ELR (cell line): ENCODE measurements at regions not wholly inside any gene's neighbourhood (a gene's known extent, or its start where the extent isn't known, plus 50 kb on each side); places are given as distances from the start of the nearest gene placed in this dataset.
"Not testable (repeated sequence)": the region's sequence is repeated elsewhere in the genome, so short reads cannot be mapped to it uniquely, and the experiment has no call there.

ENCODE experiments used
- DNase-seq: peaks from one replicate; pipeline ENCODE4 v3.0.0-alpha.2; 2015; ENCODE audit warnings: low read depth

- DNase-seq = no peak
Observed at GRCh38 chr7:113230691-113231090, 112.3 kb upstream of the SMIM30 start.

- DNase-seq = no peak
Observed at GRCh38 chr7:113217314-113217713, 99.0 kb upstream of the SMIM30 start.

GRCh38 chr7:113216038-113216437, 97.7 kb upstream of the SMIM30 start:
- DNase-seq = no peak

- DNase-seq = peak; percentile 41
Observed at GRCh38 chr7:113209449-113210203, 91.3 kb upstream of the SMIM30 start.

GRCh38 chr7:113207931-113208330, 89.6 kb upstream of the SMIM30 start:
- no peak for DNase-seq

DNA sequence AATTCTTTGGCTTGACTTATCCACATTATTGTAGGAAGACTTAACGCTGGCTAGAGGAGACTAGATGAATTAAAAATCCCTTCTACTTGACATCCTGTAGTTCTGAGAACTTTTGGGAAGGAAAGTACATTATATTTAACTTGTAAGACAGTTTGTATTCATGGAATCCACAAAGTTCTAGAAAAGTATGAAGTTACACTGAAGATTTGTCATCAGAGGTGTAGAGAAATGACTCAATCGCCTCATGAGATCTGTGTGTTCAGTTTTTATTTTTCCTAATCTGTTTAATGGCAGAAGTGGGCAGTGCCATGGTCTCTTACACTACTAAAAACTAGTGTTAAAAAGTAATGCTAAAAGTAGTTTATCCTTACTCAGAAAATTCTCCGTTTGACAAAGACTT, 89.1 kb upstream of the SMIM30 start:
- no peak for DNase-seq

DNA sequence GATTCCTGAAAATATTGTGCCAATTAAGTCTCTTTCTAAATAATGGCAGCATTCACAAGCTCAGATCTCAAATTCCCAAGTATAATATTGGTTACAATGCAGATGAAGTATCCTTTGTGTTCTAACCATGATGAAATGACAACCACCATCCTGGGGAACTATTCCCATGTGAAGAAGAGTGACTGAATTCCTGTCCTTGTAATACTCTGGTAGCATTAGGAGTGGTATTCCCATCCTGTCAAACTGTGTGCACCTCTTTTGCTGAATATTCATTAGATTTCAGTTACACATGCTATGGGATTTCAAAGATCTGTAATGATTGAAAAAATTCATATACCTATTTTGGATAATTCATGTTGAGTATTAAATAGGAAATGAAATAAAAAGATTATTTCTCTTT, 86.1 kb upstream of the SMIM30 start:
- no peak for DNase-seq

DNA sequence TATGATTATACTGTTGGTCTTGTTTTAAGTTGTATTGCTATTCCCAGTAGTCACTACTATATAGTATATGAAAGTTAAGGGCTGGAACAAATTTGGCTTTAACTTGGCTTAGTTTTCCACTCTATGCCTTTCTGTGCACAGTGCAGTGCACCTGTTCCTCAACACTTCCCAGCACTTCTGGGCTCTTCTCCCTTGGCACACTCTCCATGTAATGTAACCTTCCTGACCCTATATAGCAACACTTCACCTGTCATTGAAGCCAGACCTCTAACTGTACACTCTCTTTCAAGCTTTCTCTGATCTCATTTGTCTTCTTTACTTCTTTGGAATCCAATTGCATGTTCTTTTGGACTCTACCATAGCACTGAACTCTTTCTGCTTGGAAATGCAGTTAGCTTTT, 83.9 kb upstream of the SMIM30 start:
- DNase-seq = no peak

GRCh38 chr7:113200281-113200680, 81.9 kb upstream of the SMIM30 start:
- no peak for DNase-seq

GRCh38 chr7:113199841-113200240, 81.5 kb upstream of the SMIM30 start:
- DNase-seq = peak; percentile 72

DNA sequence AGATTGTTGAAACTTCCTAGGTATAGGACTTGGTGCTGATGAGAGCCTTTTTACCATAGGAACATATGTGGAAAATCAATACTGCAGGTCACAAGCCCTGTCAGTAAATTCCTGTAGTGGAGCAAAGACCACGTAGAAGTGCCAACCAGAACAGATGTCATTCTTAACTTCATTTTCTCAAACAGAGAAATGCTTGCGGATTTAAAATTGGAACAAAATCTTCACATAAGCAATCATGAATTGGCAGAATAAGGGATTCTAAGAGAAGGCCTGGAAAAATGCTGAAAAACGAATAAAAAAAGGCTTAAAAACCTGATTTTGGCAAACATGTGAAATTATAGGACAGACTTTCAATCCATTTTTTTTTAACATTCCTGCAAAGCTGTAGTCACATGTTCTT, 80.8 kb upstream of the SMIM30 start:
- no peak for DNase-seq

GRCh38 chr7:113198226-113198625, 79.9 kb upstream of the SMIM30 start:
- DNase-seq = no peak

GRCh38 chr7:113197274-113197673, 78.9 kb upstream of the SMIM30 start:
- DNase-seq = peak; percentile 89

DNA sequence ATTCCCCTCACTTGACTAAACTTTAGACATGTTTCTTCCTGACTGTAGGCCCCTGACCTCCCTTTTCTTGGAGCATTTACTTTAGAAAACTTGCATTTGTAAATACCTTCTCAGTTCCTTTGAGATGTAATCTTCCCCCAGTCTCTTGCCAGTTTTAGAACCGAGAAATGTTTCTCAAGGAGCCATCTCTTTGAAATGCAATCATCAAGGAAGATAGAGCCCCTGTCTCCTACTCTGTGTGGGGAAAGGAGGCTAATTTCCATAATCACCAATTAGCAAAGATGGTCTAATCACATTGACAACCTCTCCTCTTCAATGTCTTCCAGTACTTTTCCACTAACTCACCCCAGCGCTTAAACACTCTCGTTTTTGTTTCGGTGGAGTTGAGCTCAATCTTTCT, 70.0 kb upstream of the SMIM30 start:
- no peak for DNase-seq

GRCh38 chr7:113179313-113179712, 61.0 kb upstream of the SMIM30 start:
- peak; percentile 51 for DNase-seq

- no peak for DNase-seq
Observed at GRCh38 chr7:113176836-113177235, 58.5 kb upstream of the SMIM30 start.

DNA sequence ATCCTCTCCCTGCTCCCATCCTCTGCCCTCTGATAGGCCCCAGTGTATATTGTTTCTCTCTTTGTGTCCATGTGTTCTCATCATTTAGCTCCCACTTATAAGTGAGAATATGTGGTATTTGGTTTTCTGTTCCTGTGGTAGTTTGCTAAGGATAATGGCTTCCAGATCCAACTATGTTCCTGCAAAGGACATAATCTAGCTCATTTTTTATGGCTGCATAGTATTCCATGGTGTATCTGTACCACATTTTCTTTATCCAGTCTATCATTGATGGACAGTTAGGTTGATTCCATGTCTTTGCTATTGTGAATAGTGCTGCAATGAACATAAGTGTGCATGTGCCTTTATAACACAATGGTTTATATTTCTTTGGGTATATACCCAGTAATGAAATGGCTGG, 57.8 kb upstream of the SMIM30 start:
- DNase-seq = not testable (repeated sequence)

GRCh38 chr7:113175525-113176104, 57.3 kb upstream of the SMIM30 start:
- DNase-seq = no peak

- DNase-seq = no peak
Observed at GRCh38 chr7:113172726-113173125, 54.4 kb upstream of the SMIM30 start.

GRCh38 chr7:113170591-113170990, 52.2 kb upstream of the SMIM30 start:
- DNase-seq = no peak
